Stomach (tissue), 8 donors: ENCODE measurements at regions not wholly inside any gene's neighbourhood (a gene's known extent, or its start where the extent isn't known, plus 50 kb on each side); places are given as distances from the start of the nearest gene placed in this dataset.

Source experiments
- DNase-seq, 2 donors: peaks; one replicate each; pipeline versions ENCODE4 v3.0.0 to v3.0.0-alpha.2; 2013 to 2019
- H3K27ac ChIP-seq, 5 donors: fragments of 200-600 bp in 4 of 5; sonication (generic) in 4 of 5; one replicate each; pipeline ENCODE4 v1.5.1; 2013 to 2019; ENCODE audit warnings: mild to moderate bottlenecking in 1 of 5, moderate library complexity in 1 of 5
- H3K27me3 ChIP-seq, 3 donors: fragments of 200-600 bp; sonication (generic); one replicate each; pipeline ENCODE4 v1.5.1; 2017 to 2019; ENCODE audit warnings: mixed run types in 1 of 3
- H3K36me3 ChIP-seq, 4 donors: fragments of 200-600 bp; sonication (generic); 1 replicate in 3 of 4; 2 replicates in 1 of 4; pipeline ENCODE4 v1.5.1; 2016 to 2019
- H3K4me1 ChIP-seq, 4 donors: fragments of 200-600 bp; sonication (generic); one replicate each; pipeline ENCODE4 v1.5.1; 2016 to 2019
- H3K4me3 ChIP-seq, 4 donors: fragments of 200-600 bp; sonication (generic) in 3 of 4; one replicate each; pipeline ENCODE4 v1.5.1; 2016 to 2019; ENCODE audit warnings: mild to moderate bottlenecking in 1 of 4
- H3K9me3 ChIP-seq, 4 donors: fragments of 200-600 bp; sonication (generic); one replicate each; pipeline ENCODE4 v1.5.1; 2016 to 2019
- EP300 ChIP-seq: sonication (generic); formaldehyde crosslinking; IDR thresholded peaks from one replicate; pipeline ENCODE4 v1.6.1; 2017; ENCODE audit warnings: antibody characterized with exemption
- POLR2A ChIP-seq, 4 donors: fragments of 450-650 bp; IDR thresholded peaks; one replicate each; pipeline ENCODE4 v1.6.1; 2016; ENCODE audit warnings: antibody characterized with exemption in 4 of 4, control low read depth in 2 of 4, mild to moderate bottlenecking in 1 of 4, moderate library complexity in 1 of 4
- POLR2AphosphoS5 ChIP-seq, 3 donors: sonication (generic); formaldehyde crosslinking; IDR thresholded peaks; one replicate each; pipeline ENCODE4 v1.6.1; 2016; ENCODE audit warnings: antibody characterized with exemption in 3 of 3
- WGBS, 5 donors: extraction: QIAGEN DNeasy Blood & Tissue Kit in 3 of 5; methylation state at CpG; one replicate each; pipeline versions ENCODE4 v1.1.5 to v1.1.7; 2013 to 2018; 5-methylcytosine and 5-hydroxymethylcytosine counted together
- intact Hi-C: fragments of 100-400 bp; cut with DNase I; formaldehyde crosslinking; loops from one replicate; pipeline ENCODE4 v1.15.1; 2023; ENCODE audit warnings: low total_unique reads
- TF ChIP-seq, protein P1 (sequence below), 7 experiments: fragments of 450-650 bp in 4 of 7; fragments of 200-600 bp in 3 of 7; sonication (generic) in 3 of 7; IDR thresholded peaks; one replicate each; pipeline ENCODE4 v1.5.1; 2016 to 2019; ENCODE audit warnings: antibody characterized with exemption in 7 of 7, control low read depth in 2 of 7, mild to moderate bottlenecking in 1 of 7
- donor health status: healthy with polysubstance abuse.
- donor health status: Bipolar disorder and iron deficiency.
- donor health status: healthy.

DNA sequence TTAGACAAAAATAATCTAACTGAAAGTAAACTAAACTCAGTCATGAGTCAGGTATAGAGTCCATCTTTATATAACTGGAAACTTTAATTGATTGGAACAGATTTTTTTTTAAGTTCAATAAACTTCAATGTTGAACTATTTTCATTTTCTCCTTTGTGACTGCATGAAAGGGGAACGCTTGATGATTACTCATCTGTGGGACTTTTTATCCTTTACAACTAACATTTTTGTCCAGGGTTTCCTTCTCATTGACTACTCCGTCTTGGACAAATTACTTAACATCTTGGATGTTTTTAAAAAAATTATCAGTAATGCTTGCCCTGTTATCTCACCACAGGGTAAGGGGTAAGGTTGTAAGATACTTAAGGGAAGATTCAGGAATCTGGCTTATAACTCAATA is 1658.4 kb downstream of the MAT2B start:
- WGBS, 5 donors = 43 to 62% (median 47%) methylated on average over 2 of the region's 2 CpGs

DNA sequence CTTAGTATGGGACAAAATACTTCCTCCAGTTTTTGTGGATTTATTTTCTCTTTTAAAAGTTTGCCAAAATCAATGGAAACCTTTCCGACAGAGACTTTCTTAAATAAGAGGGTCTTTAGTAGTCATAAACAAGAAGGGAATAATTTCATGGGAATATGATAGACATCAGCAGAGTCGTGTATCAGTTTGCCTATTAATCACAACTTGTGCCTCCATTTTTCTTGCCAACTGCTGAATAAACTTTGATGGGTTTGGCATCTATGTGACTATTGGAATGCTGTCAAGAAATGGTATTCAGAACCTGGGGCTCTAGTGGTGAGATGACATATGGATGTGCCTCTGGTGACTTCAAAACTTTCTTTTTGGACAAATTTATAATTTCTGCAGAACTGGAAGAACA is 1668.2 kb downstream of the MAT2B start:
- H3K4me3 ChIP-seq = no peak overlapping the region

More for the DNA sequence above, 1658.4 kb downstream of the MAT2B start:
- DNase-seq = no peak
- H3K9me3 ChIP-seq = no peaks in the 10 kb centered on the region
- H3K27me3 ChIP-seq = no peaks in the 10 kb centered on the region
- H3K36me3 ChIP-seq = no peaks in the 10 kb centered on the region
- H3K4me1 ChIP-seq = no peaks in the 10 kb centered on the region
- H3K27ac ChIP-seq = no peak overlapping the region
- TF ChIP-seq EP300 = no peak
- intact Hi-C loops = no loop called here
- H3K4me3 ChIP-seq = no peak overlapping the region

DNA sequence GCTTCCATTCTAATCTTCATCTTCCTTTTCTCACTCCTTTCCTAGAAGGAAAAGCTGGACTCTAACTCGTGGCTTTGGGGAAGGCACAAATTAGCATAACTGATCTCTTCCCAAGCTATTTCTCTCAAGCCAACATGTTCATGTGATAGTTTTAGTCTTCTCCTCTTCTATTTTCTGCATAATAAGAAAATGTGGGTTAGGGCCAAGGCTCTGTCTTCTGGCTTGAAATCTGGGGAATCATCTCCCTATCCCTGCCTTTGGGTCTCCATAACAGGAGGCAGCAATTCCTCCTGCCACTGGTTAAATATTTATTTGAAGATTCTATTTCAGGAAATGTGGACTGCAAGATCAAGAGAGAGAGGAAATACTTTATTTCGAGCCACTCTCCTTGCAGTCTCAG is 1669.6 kb downstream of the MAT2B start:
- no peak for TF ChIP-seq POLR2AphosphoS5 (IDR thresholded peaks at IDR 0.05)
- TF ChIP-seq POLR2A (IDR thresholded peaks at IDR 0.05) = no peak
- no peak for TF ChIP-seq EP300
- TF ChIP-seq, protein P1, sequence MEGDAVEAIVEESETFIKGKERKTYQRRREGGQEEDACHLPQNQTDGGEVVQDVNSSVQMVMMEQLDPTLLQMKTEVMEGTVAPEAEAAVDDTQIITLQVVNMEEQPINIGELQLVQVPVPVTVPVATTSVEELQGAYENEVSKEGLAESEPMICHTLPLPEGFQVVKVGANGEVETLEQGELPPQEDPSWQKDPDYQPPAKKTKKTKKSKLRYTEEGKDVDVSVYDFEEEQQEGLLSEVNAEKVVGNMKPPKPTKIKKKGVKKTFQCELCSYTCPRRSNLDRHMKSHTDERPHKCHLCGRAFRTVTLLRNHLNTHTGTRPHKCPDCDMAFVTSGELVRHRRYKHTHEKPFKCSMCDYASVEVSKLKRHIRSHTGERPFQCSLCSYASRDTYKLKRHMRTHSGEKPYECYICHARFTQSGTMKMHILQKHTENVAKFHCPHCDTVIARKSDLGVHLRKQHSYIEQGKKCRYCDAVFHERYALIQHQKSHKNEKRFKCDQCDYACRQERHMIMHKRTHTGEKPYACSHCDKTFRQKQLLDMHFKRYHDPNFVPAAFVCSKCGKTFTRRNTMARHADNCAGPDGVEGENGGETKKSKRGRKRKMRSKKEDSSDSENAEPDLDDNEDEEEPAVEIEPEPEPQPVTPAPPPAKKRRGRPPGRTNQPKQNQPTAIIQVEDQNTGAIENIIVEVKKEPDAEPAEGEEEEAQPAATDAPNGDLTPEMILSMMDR (IDR thresholded peaks at IDR 0.05) = no peak
- H3K36me3 ChIP-seq = no peaks in the 10 kb centered on the region
- no peak overlapping the region for H3K27ac ChIP-seq
- no peaks in the 10 kb centered on the region for H3K4me1 ChIP-seq
- no peaks in the 10 kb centered on the region for H3K9me3 ChIP-seq
- H3K27me3 ChIP-seq = no peaks in the 10 kb centered on the region
- 26 to 56% (median 39%) methylated on average over 2 of the region's 2 CpGs for WGBS, 5 donors
- DNase-seq = no peak
- no peak overlapping the region for H3K4me3 ChIP-seq
- intact Hi-C loops = no loop called here

More for the DNA sequence above, 1668.2 kb downstream of the MAT2B start:
- H3K36me3 ChIP-seq = no peaks in the 10 kb centered on the region
- TF ChIP-seq POLR2AphosphoS5 (IDR thresholded peaks at IDR 0.05) (no peak), POLR2A (IDR thresholded peaks at IDR 0.05) (no peak), EP300 (no peak)
- TF ChIP-seq, protein P1 (IDR thresholded peaks at IDR 0.05) = no peak
- no peaks in the 10 kb centered on the region for H3K27me3 ChIP-seq
- intact Hi-C loops = no loop called here
- DNase-seq = no peak
- no peak overlapping the region for H3K27ac ChIP-seq
- no peaks in the 10 kb centered on the region for H3K9me3 ChIP-seq
- H3K4me1 ChIP-seq = no peaks in the 10 kb centered on the region
- 64 to 75% (median 71%) methylated on average over 2 of the region's 2 CpGs for WGBS, 5 donors

DNA sequence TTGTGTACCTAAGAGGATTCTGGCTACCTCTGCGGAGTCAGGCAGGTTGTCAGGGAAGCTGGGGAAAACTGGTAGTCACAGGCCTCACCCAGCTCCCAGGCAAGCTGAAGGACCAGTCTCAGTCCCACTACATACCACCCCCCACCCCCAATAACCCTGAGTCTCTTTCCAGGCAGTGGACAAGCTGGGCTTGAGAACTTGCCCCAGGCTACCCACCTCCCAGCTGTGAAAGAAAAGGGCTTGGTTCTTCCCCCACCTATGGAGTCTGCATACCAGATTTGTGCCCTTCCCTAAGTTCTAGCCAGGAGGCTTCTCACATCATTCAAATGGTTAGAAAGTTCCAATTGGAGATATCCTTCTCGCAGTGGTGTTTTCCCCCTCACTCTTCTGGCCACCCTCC is 1678.8 kb downstream of the MAT2B start:
- Histone ChIP-seq H3K36me3 (no peaks in the 10 kb centered on the region), H3K4me3 (no peak overlapping the region), H3K27me3 (no peaks in the 10 kb centered on the region), H3K4me1 (no peaks in the 10 kb centered on the region), H3K27ac (no peak overlapping the region), H3K9me3 (peaks cover 0 to 17% (median 14%) of the 10 kb centered on the region in 4 donors)
- 92 to 98% (median 97%) methylated on average over 2 of the region's 2 CpGs for WGBS, 5 donors
- TF ChIP-seq POLR2AphosphoS5 (IDR thresholded peaks at IDR 0.05) (no peak), EP300 (no peak), POLR2A (IDR thresholded peaks at IDR 0.05) (no peak)
- TF ChIP-seq, protein P1 (IDR thresholded peaks at IDR 0.05) = no peak
- intact Hi-C loops = no loop called here
- DNase-seq = no peak

DNA sequence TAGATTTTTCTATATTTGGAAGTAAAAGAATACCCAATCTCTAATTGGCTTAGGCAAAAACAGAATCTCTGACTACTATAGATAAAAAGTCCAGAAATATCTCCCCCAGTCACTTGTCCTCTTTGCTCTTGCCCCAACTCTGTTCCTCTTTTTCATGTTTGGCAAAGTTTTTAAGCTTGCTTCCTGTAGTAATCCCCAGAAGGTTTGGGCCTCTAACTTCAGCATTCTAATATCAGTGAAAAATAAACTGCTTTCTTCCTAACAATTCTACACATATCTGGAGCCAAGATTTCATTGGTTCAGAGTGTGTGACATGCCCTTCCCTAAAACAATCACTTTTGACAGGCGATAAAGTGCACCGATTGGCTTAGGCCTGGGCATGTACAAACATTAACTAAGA is 1680.3 kb downstream of the MAT2B start:
- H3K4me1 ChIP-seq = no peaks in the 10 kb centered on the region
- no peak overlapping the region for H3K27ac ChIP-seq
- intact Hi-C loops = no loop called here
- 37 to 62% (median 52%) methylated on average over 2 of the region's 2 CpGs for WGBS, 5 donors
- H3K4me3 ChIP-seq = no peak overlapping the region
- DNase-seq = no peak
- no peak for TF ChIP-seq POLR2A (IDR thresholded peaks at IDR 0.05)
- no peak for TF ChIP-seq POLR2AphosphoS5 (IDR thresholded peaks at IDR 0.05)
- TF ChIP-seq, protein P1 (IDR thresholded peaks at IDR 0.05) = no peak
- no peak for TF ChIP-seq EP300
- H3K36me3 ChIP-seq = no peaks in the 10 kb centered on the region
- peaks cover 0 to 17% (median 14%) of the 10 kb centered on the region in 4 donors for H3K9me3 ChIP-seq
- H3K27me3 ChIP-seq = no peaks in the 10 kb centered on the region
